ENCODE measurements at regions not wholly inside any gene's neighbourhood (a gene's known extent, or its start where the extent isn't known, plus 50 kb on each side); places are given as distances from the start of the nearest gene placed in this dataset.

DNA sequence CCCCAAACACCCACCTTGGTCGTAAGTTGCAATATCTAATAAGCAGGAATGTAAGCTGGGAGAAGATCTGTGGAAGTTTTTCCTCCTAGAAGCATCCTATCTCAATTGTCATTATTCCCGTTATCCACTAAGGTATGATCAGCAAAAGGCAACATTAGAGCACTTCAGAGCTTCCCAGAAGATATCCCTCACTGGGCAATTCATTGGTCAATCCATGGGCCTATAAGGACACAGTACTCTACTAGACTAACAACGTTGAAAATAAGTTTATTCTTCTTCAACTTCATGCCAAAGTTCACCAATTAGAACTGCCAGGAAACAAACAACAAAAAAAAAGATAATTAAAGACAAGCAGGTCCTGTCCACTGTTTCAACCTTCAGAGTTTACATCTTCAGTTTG is 433.0 kb upstream of the POU3F3 start:
- Histone ChIP-seq H3K23me2 (ENCODE audit: insufficient read length, low read depth, low read length, poor library complexity, severe bottlenecking) (no peaks in the 10 kb centered on the region), H4K5ac (ENCODE audit: insufficient read length, low read depth, low read length) (no peak overlapping the region), H3K27me3 (ENCODE audit: insufficient read depth, low read length) (no peaks in the 10 kb centered on the region), H3K23ac (ENCODE audit: insufficient read length, low read depth, low read length) (no peak overlapping the region), H2BK120ac (ENCODE audit: low read depth, low read length, poor library complexity, severe bottlenecking) (no peak overlapping the region), H4K91ac (ENCODE audit: insufficient read length, low read depth, low read length) (no peak overlapping the region), H4K20me1 (ENCODE audit: control insufficient read depth, insufficient read depth, insufficient read length) (no peaks in the 10 kb centered on the region), H3K18ac (ENCODE audit: insufficient read length, low read depth, low read length) (no peak overlapping the region), H2AFZ (ENCODE audit: low read length) (no peak overlapping the region), H3K79me2 (ENCODE audit: insufficient read depth, low read length) (no peaks in the 10 kb centered on the region), H2BK20ac (ENCODE audit: low read depth, low read length, poor library complexity, severe bottlenecking) (no peak overlapping the region), H3K4ac (ENCODE audit: low read depth, low read length) (no peak overlapping the region), H3K9me3 (ENCODE audit: control insufficient read depth, low read depth, low read length) (no peaks in the 10 kb centered on the region), H2BK5ac (ENCODE audit: insufficient read length, low read length) (no peak overlapping the region), H2BK15ac (ENCODE audit: low read depth, low read length) (no peak overlapping the region), H4K8ac (replicated peaks; ENCODE audit: insufficient read length, low read depth, low read length) (no peak overlapping the region), H3K56ac (ENCODE audit: insufficient read length, low read depth, low read length) (no peak overlapping the region), H3K79me1 (ENCODE audit: insufficient read depth, low read depth, low read length, poor library complexity, severe bottlenecking) (no peaks in the 10 kb centered on the region), H3K4me1 (ENCODE audit: insufficient read depth, low read length) (no peaks in the 10 kb centered on the region), H2BK12ac (ENCODE audit: insufficient read length, low read depth, low read length) (no peak overlapping the region), H3T11ph (ENCODE audit: low read length) (no peak overlapping the region), H3K14ac (ENCODE audit: insufficient read depth, low read length) (no peak overlapping the region), H3K9ac (ENCODE audit: extremely low read depth, insufficient read length, low read length) (no peak overlapping the region), H3K4me2 (ENCODE audit: insufficient read depth, insufficient read length, low read length) (no peak overlapping the region), H2AK5ac (ENCODE audit: insufficient read length, low read length) (no peak overlapping the region), H3K27ac (ENCODE audit: insufficient read length, low read depth, low read length) (no peak overlapping the region)
- Mint-ChIP-seq H3K9me3 (no peaks in the 10 kb centered on the region), H3K27ac (no peak overlapping the region), H3K4me3 (no peak overlapping the region), H3K4me1 (peaks cover 13 to 14% of the 10 kb centered on the region in 2 experiments), H3K27me3 (ENCODE audit: low read depth) (no peaks in the 10 kb centered on the region), H3K36me3 (ENCODE audit: insufficient read depth in 1 of 3, low read depth in 3 of 3) (no peaks in the 10 kb centered on the region)
- no CpG with 5 or more reads among the region's 3 CpGs for WGBS (ENCODE audit: extremely low coverage, insufficient read length, low lambda C conversion rate)
- no peak for DNase-seq
- TF ChIP-seq, protein P1, sequence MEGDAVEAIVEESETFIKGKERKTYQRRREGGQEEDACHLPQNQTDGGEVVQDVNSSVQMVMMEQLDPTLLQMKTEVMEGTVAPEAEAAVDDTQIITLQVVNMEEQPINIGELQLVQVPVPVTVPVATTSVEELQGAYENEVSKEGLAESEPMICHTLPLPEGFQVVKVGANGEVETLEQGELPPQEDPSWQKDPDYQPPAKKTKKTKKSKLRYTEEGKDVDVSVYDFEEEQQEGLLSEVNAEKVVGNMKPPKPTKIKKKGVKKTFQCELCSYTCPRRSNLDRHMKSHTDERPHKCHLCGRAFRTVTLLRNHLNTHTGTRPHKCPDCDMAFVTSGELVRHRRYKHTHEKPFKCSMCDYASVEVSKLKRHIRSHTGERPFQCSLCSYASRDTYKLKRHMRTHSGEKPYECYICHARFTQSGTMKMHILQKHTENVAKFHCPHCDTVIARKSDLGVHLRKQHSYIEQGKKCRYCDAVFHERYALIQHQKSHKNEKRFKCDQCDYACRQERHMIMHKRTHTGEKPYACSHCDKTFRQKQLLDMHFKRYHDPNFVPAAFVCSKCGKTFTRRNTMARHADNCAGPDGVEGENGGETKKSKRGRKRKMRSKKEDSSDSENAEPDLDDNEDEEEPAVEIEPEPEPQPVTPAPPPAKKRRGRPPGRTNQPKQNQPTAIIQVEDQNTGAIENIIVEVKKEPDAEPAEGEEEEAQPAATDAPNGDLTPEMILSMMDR (conservative IDR thresholded peaks at IDR 0.05) = no peak

All from H9 (cell line).